IMR-90 (cell line): ENCODE measurements at regions not wholly inside any gene's neighbourhood (a gene's known extent, or its start where the extent isn't known, plus 50 kb on each side); places are given as distances from the start of the nearest gene placed in this dataset.

Experiments
- ATAC-seq: fragments of 200-7000 bp; cut with Tn5 transposase; 2 replicates; pipeline ENCODE4 v1.9.1; 2020; ENCODE audit warnings: low read depth, mild to moderate bottlenecking, moderate library complexity
- BruUV-seq: library from RNA; stranded (reverse); fragments of 400-500 nt; replicated peaks from 2 replicates; lab custom pipeline; 2021; lab: Mats Ljungman, UMichigan
- CTCF ChIA-PET: fragments of 300-600 bp; formaldehyde crosslinking; extraction: SDS; loops from one replicate; lab custom pipeline; 2021; ENCODE audit warnings: antibody characterized with exemption; lab: Yijun Ruan, JAX
- POLR2A ChIA-PET: fragments of 300-600 bp; sonication (Branson Sonifier 250); formaldehyde crosslinking; loops from one replicate; lab custom pipeline; 2022; ENCODE audit warnings: antibody characterized with exemption; ENCODE audit not compliant: unreplicated experiment; lab: Charles Lee
- DNase-seq: peaks from one replicate; pipeline ENCODE4 v3.0.0; 2013
- H2AFZ ChIP-seq: replicated peaks from 2 replicates; pipeline ENCODE3; 2013; ENCODE audit warnings: low read length, mild to moderate bottlenecking; ENCODE audit not compliant: poor library complexity
- H2AK5ac ChIP-seq: 2 replicates; pipeline ENCODE4 v1.6.1; 2013; ENCODE audit warnings: low read depth, low read length, inconsistent platforms
- H2AK9ac ChIP-seq: replicated peaks from 2 replicates; pipeline ENCODE3; 2013; ENCODE audit warnings: mild to moderate bottlenecking, low read depth, low read length, moderate library complexity; ENCODE audit not compliant: poor library complexity
- H2BK120ac ChIP-seq: 2 replicates; pipeline ENCODE4 v1.6.1; 2013; ENCODE audit warnings: low read depth, low read length, inconsistent platforms
- H2BK15ac ChIP-seq: 3 replicates; pipeline ENCODE4 v1.6.1; 2013; ENCODE audit warnings: low read depth, low read length, inconsistent platforms
- H2BK20ac ChIP-seq: 2 replicates; pipeline ENCODE4 v1.6.1; 2013; ENCODE audit warnings: low read depth, mild to moderate bottlenecking, inconsistent platforms, low read length, moderate library complexity
- H2BK5ac ChIP-seq: 2 replicates; pipeline ENCODE4 v1.6.1; 2013; ENCODE audit warnings: mild to moderate bottlenecking, low read depth, low read length, inconsistent platforms; ENCODE audit not compliant: poor library complexity, severe bottlenecking
- H3K14ac ChIP-seq: replicated peaks from 2 replicates; pipeline ENCODE4 v1.6.1; 2013; ENCODE audit warnings: low read depth, low read length, inconsistent platforms
- H3K18ac ChIP-seq: 2 replicates; pipeline ENCODE4 v1.6.1; 2013; ENCODE audit warnings: low read depth, low read length, control low read depth
- H3K23ac ChIP-seq: 2 replicates; pipeline ENCODE4 v1.6.1; 2013; ENCODE audit warnings: low read depth, low read length, inconsistent platforms
- H3K27ac ChIP-seq: 2 replicates; pipeline ENCODE4 v1.5.1; 2013; ENCODE audit warnings: mild to moderate bottlenecking, control low read depth, low read length; ENCODE audit not compliant: insufficient read depth
- H3K27me3 ChIP-seq: 2 replicates; pipeline ENCODE4 v1.6.1; 2013; ENCODE audit warnings: low read length; ENCODE audit not compliant: control insufficient read depth, insufficient read depth
- H3K36me3 ChIP-seq: 2 replicates; pipeline ENCODE4 v1.6.1; 2013; ENCODE audit warnings: low read length, mixed read lengths; ENCODE audit not compliant: control insufficient read depth, insufficient read depth
- H3K4ac ChIP-seq: 2 replicates; pipeline ENCODE4 v1.6.1; 2013; ENCODE audit warnings: low read depth, low read length, inconsistent platforms
- H3K4me1 ChIP-seq: 2 replicates; pipeline ENCODE4 v1.6.1; 2013; ENCODE audit warnings: low read length, mixed read lengths; ENCODE audit not compliant: control insufficient read depth, insufficient read depth
- H3K4me2 ChIP-seq: 2 replicates; pipeline ENCODE4 v1.6.1; 2013; ENCODE audit warnings: low read depth, mild to moderate bottlenecking, control low read depth, low read length, moderate library complexity
- H3K4me3 ChIP-seq: 2 replicates; pipeline ENCODE4 v1.5.1; 2013; ENCODE audit warnings: low read depth, mild to moderate bottlenecking, control low read depth, low read length, moderate library complexity; ENCODE audit not compliant: insufficient read depth
- H3K56ac ChIP-seq: 2 replicates; pipeline ENCODE4 v1.6.1; 2013; ENCODE audit warnings: low read length, inconsistent platforms; ENCODE audit not compliant: insufficient read depth; ENCODE audit errors: extremely low read depth
- H3K79me1 ChIP-seq, 2 experiments: 2 replicates each; pipeline ENCODE4 v1.6.1; 2013; ENCODE audit warnings: low read length in 2 of 2, inconsistent platforms in 1 of 2, low read depth in 1 of 2
- H3K9ac ChIP-seq: 2 replicates; pipeline ENCODE4 v1.6.1; 2013; ENCODE audit warnings: low read depth, low read length, control low read depth
- H3K9me1 ChIP-seq: 2 replicates; pipeline ENCODE4 v1.6.1; 2013; ENCODE audit warnings: low read length, inconsistent platforms; ENCODE audit not compliant: insufficient read depth
- H3K9me3 ChIP-seq: 2 replicates; pipeline ENCODE4 v1.6.1; 2013; ENCODE audit warnings: low read length; ENCODE audit not compliant: control insufficient read depth, insufficient read depth
- H4K20me1 ChIP-seq: 2 replicates; pipeline ENCODE4 v1.6.1; 2013; ENCODE audit warnings: low read length, inconsistent platforms; ENCODE audit not compliant: insufficient read depth
- H4K5ac ChIP-seq: 2 replicates; pipeline ENCODE4 v1.6.1; 2013; ENCODE audit warnings: mild to moderate bottlenecking, low read depth, low read length, control low read depth
- H4K8ac ChIP-seq, 2 experiments: 2 replicates each; pipeline ENCODE4 v1.6.1; 2013; ENCODE audit warnings: low read depth in 2 of 2, low read length in 2 of 2, control low read depth in 1 of 2, inconsistent platforms in 1 of 2
- H4K91ac ChIP-seq: 2 replicates; pipeline ENCODE4 v1.6.1; 2013; ENCODE audit warnings: low read depth, low read length, inconsistent platforms; ENCODE audit not compliant: insufficient read depth
- NFE2L2 ChIP-seq: fragments of 150-350 bp; IDR thresholded peaks from 2 replicates; pipeline ENCODE4 v1.6.1; 2016; ENCODE audit warnings: low read depth, mild to moderate bottlenecking, low read length
- POLR2A ChIP-seq: IDR thresholded peaks from 2 replicates; pipeline ENCODE4 v1.6.1; 2012; ENCODE audit warnings: mild to moderate bottlenecking, low read depth, low read length
- RCOR1 ChIP-seq: IDR thresholded peaks from 2 replicates; pipeline ENCODE4 v1.6.1; 2012; ENCODE audit warnings: mild to moderate bottlenecking, low read length, improper control_type of control experiment; ENCODE audit not compliant: insufficient replicate concordance
- WGBS, 2 experiments: methylation state at CpG; one replicate each; pipeline versions ENCODE4 v1.1.5 to v1.1.7; 2013; ENCODE audit warnings: missing lambda C conversion rate in 2 of 2; ENCODE audit not compliant: insufficient read length in 1 of 2; ENCODE audit errors: extremely low coverage in 2 of 2; 5-methylcytosine and 5-hydroxymethylcytosine counted together
- dilution Hi-C: fragments of 300-500 bp; cut with HindIII; formaldehyde crosslinking; loops from one replicate; pipeline ENCODE4 v1.14.3; 2018; ENCODE audit warnings: low sequenced_read_pairs; ENCODE audit not compliant: unreplicated experiment
- in situ Hi-C: fragments of 300-500 bp; cut with MboI; formaldehyde crosslinking; loops from 3 replicates; pipeline ENCODE4 v1.14.3; 2019; ENCODE audit warnings: low sequenced_read_pairs, inconsistent platforms, mixed read lengths
- intact Hi-C: fragments of 100-400 bp; cut with micrococcal nuclease; formaldehyde crosslinking; loops from 2 replicates; pipeline ENCODE4 v1.10.0; 2022

DNA sequence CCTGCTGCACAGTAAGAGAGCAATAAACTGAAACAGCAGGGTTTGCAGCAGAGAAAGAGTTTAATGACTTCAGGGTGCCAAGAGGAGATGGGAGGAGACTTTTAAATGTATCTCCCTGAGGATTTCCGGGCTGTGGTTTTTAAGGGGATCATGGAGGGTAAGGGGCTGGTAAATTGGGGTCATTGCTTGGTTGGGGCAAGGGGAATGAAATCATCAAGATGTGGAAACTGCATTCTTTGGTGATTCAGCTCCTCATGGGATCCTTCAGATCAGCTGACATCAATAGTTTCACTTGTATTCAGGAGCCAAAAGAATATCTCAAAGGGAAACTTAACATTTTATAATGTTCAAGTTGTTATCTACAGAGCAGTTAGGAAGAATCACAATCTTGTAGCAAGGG is 174.3 kb upstream of the ANXA10 start:
- Histone ChIP-seq H4K20me1 (no peaks in the 10 kb centered on the region), H2BK120ac (no peak overlapping the region), H3K4me3 (no peak overlapping the region), H3K79me1 (no peaks in the 10 kb centered on the region), H2AK5ac (no peak overlapping the region), H2BK20ac (no peak overlapping the region), H3K27ac (no peak overlapping the region), H3K36me3 (no peaks in the 10 kb centered on the region), H3K9me3 (no peaks in the 10 kb centered on the region), H3K4me1 (no peaks in the 10 kb centered on the region), H3K9ac (no peak overlapping the region), H3K4ac (no peak overlapping the region), H3K14ac (no peak overlapping the region), H3K23ac (no peak overlapping the region), H3K27me3 (no peaks in the 10 kb centered on the region), H4K5ac (no peak overlapping the region), H2AFZ (no peak overlapping the region), H4K91ac (no peak overlapping the region), H2AK9ac (no peak overlapping the region), H3K4me2 (no peak overlapping the region), H4K8ac (no peak overlapping the region), H3K18ac (no peak overlapping the region), H2BK5ac (no peak overlapping the region), H2BK15ac (no peak overlapping the region), H3K56ac (no peak overlapping the region), H3K9me1 (no peaks in the 10 kb centered on the region)
- intact Hi-C loops (loop anchor here (5.0 kb wide), 1 partner anchor 1836 kb away; no protein-coding TSS in a partner anchor), dilution Hi-C loops (no loop called here), in situ Hi-C loops (no loop called here)
- ATAC-seq (no peak), DNase-seq (no peak)
- POLR2A ChIA-PET: no interaction called here
- no CpG with 5 or more reads among the region's 1 CpG for WGBS, 2 experiments
- TF ChIP-seq NFE2L2: no peak
- TF ChIP-seq RCOR1: no peak
- TF ChIP-seq POLR2A: no peak
- CTCF ChIA-PET: no interaction called here
- BruUV-seq: no TSS peak
